HG02798 (cell line): ENCODE measurements at regions not wholly inside any gene's neighbourhood (a gene's known extent, or its start where the extent isn't known, plus 50 kb on each side); places are given as distances from the start of the nearest gene placed in this dataset.

Source experiments
- ATAC-seq: cut with Tn5 transposase; IDR thresholded peaks from one replicate; pipeline ENCODE4 v1.9.1; 2021; ENCODE audit warnings: mild to moderate bottlenecking; ENCODE audit not compliant: unreplicated experiment, poor library complexity

DNA sequence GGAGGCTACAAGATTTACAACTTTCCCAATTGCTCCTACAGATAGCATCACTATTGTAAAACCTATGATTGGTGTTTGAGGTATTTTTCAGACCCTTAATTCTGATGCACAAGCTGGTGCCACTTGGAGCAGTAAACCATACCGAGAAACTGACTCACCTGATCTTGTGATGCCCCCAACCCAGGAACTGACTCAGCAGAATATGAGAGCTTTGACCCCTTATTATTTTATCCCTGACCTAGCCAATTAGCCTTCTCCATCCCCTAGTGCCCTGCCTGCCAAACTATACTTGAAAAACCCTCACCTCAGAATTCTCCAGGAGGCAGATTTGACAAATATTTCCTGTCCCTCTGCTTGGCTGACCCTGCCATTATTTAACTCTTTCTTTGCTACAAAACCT, 585.9 kb upstream of the GHITM start:
- ATAC-seq: no peak

GRCh38 chr10:83555264-83555663, 584.0 kb upstream of the GHITM start:
- peak; percentile 88 for ATAC-seq

- no peak for ATAC-seq
These were observed 576.9 kb upstream of the GHITM start for GRCh38 chr10:83562381-83562780.

DNA sequence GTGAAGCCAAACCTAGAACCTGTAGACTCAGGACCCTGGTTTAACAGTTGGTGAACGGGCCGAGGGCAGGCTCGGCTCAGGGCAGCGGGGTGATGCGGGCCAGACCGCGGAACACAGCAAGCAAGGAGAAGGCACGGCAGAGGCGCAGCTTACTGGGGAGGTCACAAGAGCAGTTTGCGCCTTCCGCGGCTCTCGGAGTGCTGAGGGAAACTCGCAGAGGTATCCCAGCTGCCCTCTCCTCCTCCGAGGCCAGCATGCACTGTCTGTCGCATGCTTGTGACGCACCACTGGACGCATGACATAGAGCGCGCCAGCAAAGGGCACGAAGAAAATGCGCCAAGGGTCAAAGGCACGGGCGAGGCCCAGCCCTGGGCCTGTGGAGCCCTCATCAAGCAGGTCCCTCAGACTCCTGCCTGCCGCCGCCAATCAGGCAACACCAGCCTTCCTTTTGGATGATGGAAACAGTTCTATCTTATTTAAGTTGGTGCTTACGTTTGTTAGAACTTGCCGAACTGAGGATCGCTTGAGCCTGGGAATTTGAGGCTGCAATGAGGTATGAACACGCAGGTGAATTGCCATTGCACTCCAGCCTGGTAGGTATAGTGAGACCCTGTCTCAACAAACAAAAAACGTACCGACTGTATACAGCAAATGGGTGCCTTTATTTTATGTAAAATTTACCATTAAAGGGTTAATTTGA, 574.3 kb upstream of the GHITM start:
- ATAC-seq: no peak

DNA sequence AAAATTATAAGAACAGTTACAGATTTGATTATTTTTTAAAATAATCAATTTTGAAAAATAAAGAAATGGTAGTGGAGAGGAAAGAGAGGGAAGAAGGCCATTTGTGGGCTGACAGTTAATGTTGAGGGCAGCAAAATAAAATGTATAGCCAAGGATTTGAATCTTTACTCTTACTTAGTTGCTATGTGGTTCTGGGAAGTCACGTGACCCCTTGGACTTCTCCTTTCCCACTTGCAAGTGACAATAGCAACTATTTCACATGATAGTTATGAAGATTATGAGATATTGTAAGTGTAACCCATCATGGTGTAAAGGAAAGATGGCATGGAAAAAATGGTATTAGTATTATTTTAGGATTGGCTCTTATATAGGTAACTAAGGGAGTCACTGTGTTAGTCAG, 567.3 kb upstream of the GHITM start:
- ATAC-seq: no peak

DNA sequence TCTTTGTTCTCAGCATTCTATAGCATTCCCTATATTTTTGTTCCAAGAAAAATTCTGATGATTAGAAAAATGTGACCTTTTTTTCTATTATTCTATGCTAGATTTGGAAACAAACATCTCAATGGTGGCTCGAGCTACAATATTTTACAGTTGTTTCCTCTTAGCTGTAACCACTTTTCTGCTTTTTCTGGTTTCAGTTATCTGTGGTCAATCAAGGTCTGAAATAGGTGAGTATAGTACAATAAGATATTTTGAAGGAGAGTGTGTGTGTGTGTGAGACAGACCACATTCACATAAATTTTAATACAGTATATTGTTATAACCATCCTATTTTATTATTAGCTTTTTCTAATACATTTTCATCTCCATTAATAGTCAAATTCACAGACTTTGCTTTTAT, 564.5 kb upstream of the GHITM start:
- ATAC-seq: peak; percentile 55

- no peak for ATAC-seq
These were observed 561.9 kb upstream of the GHITM start for GRCh38 chr10:83577421-83577820.

DNA sequence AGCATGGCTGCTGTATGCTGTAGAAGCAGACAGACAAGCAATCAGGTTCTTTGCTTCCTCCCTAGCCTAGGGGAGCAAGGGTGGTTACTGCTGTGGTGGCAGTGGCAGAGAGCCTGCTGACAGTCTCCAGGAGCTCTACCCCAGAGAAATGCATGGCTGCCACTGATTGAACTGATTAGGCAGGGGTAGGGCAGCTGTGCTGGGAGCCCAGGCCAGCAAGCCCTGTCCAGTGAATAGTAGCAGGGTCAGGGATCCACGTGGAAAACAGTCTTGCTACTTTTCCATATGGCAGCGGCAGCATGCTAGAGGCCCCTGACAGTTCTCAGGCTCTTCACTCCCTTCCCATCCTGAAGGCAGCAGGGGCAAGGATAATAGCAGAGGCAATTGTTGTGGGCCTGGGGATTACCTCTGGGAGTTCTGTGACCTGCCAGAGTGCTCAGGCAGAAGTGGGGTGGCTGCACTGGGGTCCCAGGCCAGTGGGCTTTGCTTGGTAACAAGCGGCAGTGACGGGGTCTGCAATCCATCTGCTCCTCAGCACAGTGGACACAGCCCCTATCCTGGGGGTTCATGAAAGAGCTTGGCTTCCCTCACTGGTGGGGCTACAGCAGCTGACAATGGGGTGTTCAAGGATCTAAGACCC, 558.8 kb upstream of the GHITM start:
- ATAC-seq: no peak

DNA sequence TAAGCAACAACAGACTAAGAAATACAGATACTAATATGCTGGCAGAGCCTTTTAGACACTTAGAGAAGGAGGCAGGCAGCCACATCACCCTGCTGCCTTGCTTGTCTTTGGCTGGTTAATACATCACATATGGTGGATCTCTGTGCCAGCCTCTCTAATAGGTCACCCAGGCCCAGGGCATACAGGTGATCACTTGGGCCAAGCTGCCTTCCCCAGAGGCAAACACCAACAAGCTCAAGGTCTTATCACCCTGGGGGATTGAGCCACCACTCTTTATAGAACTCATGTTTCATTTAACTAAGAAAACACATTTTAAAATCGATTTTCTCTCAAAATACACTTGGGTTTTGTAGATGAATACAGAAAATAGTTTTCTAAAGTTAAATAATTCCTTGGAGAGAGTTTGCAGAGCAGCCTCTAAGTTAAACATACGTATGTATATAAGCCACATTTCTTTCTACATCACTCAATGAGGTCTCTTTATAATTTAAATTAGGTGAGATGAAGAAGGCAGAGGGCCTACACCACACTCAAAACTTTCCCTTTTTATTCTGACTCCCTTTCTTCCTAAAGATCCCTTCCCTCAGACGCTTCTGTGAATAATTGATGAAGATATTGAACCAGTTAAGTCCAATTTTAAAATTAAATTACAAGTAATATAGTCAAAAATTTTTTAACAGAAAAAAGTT, 556.8 kb upstream of the GHITM start:
- no peak for ATAC-seq

- ATAC-seq: no peak
These were observed 553.6 kb upstream of the GHITM start for GRCh38 chr10:83585686-83586085.

DNA sequence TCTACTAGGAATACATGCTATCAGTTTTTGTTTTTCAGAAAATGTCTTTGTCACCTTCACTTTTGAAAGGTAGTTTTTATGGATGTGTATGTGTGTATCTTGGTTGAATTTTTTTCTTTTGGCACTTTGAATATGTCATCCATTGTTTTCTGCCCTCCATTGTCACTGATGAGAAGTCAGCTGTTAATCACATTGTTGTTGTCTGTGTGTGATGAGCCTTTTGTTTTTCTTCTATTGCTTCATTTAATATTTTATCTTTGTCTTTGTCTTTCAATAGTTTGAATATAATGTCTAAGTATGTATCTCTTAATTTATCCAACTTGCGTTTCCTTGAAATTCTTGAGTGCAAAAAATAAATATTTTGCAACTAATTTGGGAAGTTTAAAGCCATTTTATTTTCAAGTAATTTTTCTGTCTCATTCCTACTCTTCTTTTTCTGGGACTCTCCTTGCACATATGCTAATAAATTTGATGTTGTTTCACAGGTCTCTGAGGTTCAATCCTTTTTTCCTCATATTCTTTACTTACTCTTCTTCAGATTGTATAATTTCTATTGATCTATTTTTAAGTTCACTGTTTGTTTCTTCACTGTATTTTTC, 546.9 kb upstream of the GHITM start:
- ATAC-seq: no peak

DNA sequence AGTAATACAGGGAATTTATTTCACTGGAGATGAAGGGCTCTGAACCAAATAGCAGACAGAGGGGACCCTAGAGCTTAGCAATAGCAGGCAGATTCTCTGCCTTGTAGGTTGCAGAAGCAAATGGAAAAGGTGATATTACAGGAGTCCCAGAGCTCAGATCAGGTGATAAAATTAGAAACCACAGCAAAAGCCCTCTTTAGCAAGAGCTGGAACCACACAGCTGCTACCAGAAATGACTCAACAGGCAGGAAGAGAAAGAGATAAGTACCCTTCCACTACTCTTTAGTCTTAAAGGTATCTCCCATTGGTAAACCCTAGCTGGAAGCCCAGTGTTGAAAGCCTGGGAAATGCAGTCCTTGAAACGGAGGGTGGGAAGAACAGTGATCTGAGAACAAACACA, 535.6 kb upstream of the GHITM start:
- ATAC-seq: peak; percentile 95

- ATAC-seq: no peak
These were observed 533.3 kb upstream of the GHITM start for GRCh38 chr10:83605783-83606630.

DNA sequence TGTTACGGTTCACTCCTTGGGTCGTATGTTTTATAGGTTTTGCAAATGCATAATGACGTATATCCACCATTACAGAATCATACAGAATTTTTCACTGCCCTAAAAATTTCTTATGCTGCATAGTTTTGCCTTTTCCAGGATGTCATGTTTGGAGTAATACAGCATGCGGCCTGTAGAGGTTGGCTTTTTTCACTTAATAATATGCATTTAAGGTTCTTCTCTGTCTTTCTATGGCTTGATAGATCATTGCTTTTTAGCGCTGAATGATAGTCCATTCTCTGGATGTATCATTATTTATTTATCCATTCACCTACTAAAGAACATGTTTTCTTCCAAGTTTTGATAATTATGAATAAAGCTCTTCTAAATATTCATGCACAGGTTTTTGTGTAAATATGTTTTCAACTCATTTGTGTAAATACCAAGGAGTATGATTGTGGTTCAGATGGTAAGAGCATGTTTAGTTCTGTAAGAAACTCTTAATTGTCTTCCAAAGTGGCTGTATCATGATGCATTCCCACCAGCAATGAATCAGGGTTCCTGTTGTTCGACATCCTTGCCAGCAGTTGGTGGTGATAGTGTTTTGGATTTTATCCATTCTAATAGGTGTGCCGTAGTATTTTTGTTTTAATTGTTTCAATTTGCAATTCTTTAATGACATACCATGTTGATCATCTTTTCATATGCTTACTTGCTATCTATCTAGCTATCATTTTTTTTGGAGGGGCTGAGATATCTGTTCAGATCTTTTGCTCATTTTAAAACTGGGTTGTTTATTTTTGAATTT, 531.2 kb upstream of the GHITM start:
- no peak for ATAC-seq

DNA sequence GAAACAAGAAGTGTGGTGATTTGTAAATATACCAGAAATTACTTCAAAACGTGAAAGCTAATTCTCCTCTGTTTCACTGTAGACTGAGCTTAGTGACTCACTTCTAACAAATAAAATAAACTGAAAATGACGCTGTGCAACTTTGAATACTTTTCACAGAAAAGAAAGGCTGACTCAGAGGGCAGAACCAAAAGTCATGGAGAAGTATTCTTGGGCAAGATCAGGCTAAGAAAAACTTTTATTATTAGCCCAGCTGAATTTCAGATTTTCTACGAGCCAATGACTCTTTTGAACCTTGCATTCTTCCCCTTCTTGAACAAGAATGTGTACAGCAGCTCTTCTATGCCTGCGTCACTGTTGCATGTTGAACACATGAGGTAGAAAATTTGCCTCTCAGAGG, 527.3 kb upstream of the GHITM start:
- ATAC-seq: no peak

- no peak for ATAC-seq
These were observed 526.6 kb upstream of the GHITM start for GRCh38 chr10:83612746-83613145.

DNA sequence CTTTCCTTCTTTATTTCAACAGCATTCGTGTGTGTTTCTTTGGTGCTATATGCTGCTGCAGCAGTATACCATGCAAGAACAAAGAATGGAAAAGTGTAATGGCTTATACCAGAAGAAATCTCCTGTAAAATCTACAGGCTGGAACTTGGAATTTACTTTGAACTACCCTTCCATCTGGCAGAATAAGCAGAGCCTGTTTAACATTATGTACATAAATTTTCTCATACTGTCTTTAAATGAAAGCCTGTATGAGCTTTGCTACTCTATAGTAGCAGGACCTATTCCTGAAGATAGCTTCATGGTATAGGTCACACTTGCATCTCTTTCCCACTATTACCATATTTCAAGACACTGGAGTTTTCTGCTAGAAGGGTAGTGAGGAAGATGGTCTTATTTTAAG, 522.1 kb upstream of the GHITM start:
- no peak for ATAC-seq

DNA sequence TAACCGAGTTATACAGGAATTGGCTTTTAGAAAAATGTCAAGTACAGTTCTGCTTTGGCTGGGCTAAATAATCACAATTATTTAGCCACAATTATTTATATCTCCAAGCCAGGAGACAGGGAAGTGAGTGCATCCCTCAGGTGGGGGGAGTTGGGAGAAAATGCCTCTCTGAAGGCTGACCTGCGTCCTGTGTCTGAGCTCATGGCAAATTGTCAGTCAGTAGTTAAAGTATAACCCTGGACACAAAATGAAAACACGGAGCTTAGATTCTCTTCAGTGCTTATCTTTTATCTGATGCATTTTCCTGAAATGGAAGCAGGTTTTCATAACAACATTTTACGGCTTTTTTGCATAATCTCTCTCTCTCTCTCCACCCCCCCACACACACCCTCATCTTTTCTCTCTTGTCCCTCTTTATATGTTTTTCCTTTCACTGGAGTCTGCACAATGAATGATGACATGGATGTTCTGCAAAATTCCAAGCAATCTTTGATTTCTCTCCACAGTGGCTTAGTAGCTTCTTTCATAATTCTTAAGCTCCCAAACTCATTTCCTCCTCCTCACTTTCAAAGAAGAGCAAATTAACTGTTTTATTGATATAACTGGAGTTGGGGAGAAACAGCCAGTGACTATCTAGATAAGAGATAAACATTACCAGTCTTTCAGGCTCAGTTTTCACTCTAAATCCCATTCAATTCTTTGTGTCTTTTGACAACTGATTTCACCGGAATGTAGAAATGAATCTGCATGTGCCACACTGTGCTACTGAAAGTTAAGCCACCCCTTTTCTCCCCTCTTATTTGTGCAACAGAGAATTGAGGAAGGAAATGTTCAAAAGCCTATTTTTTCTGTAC, 521.4 kb upstream of the GHITM start:
- ATAC-seq: no peak
